LNCAP (cell line): ENCODE measurements at regions not wholly inside any gene's neighbourhood (a gene's known extent, or its start where the extent isn't known, plus 50 kb on each side); places are given as distances from the start of the nearest gene placed in this dataset.

Source experiments
- CTCF ChIP-seq: fragments of 450-650 bp; IDR thresholded peaks from 2 replicates; pipeline ENCODE4 v1.5.1; 2017; ENCODE audit warnings: mild to moderate bottlenecking

- TF ChIP-seq CTCF = no peak
Observed at GRCh38 chr14:88941414-88941813, 117.0 kb downstream of the TTC8 start.

- TF ChIP-seq CTCF = no peak
Observed at GRCh38 chr14:88947646-88948598, 123.5 kb downstream of the TTC8 start.

GRCh38 chr14:88950069-88950468 is 125.6 kb downstream of the TTC8 start:
- no peak for TF ChIP-seq CTCF

GRCh38 chr14:88951370-88951769 is 126.9 kb downstream of the TTC8 start:
- no peak for TF ChIP-seq CTCF

GRCh38 chr14:88952901-88953300 is 128.4 kb downstream of the TTC8 start:
- no peak for TF ChIP-seq CTCF

GRCh38 chr14:88955455-88955854 is 131.0 kb downstream of the TTC8 start:
- no peak for TF ChIP-seq CTCF

GRCh38 chr14:88960496-88960895 is 136.0 kb downstream of the TTC8 start:
- TF ChIP-seq CTCF = no peak
